GM20000 (cell line): ENCODE measurements at regions not wholly inside any gene's neighbourhood (a gene's known extent, or its start where the extent isn't known, plus 50 kb on each side); places are given as distances from the start of the nearest gene placed in this dataset.
"Not testable (repeated sequence)": the region's sequence is repeated elsewhere in the genome, so short reads cannot be mapped to it uniquely, and the experiment has no call there.

ENCODE experiments used
- DNase-seq: peaks from one replicate; pipeline ENCODE4 v3.0.0; 2012; ENCODE audit warnings: low spot score
- CTCF ChIP-seq: IDR thresholded peaks from 2 replicates; pipeline ENCODE4 v1.5.1; 2012; ENCODE audit warnings: mild to moderate bottlenecking, control low read depth; ENCODE audit errors: extremely low read depth, missing control alignments

DNA sequence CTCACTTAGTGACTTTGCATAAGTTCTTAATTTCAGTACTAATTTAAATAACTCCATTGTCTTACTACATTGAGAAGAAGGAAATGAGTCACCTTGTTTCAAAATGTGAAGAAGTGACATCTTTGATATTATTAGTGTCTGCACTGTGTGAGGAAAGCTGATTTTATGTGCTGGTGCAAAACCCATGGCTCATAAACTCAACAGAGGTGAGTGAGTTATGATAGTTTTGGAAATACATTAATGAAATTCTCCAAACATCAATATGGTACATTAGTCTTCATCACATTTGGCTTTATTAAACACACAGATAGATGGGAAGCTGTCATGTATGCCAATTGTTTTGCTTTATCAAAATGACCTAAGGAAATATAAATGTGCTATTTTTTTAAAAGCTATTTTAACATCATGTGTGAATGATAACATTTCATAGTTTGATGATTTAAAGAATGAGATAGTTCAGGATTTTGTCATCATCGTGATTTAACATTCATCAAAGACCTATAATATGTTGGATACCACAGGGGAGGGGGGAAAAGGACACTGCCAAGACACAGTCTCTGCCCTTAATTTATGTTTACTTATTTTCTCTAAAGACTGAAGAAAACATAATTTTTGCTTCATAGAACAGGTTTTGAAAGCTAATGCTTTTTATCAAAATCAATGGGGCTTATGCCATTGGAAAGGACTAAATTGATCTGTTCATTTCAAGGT, 902.3 kb upstream of the SLITRK1 start:
- DNase-seq: no peak
- no peak for TF ChIP-seq CTCF

GRCh38 chr13:84777316-84777715, 895.0 kb upstream of the SLITRK1 start:
- DNase-seq: no peak
- TF ChIP-seq CTCF: no peak

DNA sequence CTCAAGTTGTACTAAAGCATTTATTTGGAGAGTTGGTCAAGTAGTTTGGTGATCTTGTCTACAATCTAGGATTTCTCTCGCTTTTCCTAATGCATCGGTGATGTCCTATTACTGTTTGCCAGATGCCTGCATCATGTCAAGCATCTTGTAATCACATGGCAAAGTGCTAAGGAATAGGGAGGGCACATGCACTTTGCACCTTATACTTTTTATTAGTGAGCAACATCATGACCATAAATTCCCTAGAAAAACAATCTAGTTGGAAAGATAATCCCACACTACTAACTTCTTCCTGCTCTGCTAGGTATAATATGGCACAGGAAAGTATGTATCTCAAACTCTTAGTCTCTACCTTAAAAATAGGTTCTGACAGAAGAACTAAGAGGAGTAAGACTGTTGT, 894.3 kb upstream of the SLITRK1 start:
- TF ChIP-seq CTCF: no peak
- no peak for DNase-seq

- DNase-seq: not testable (repeated sequence)
These were observed 893.6 kb upstream of the SLITRK1 start for GRCh38 chr13:84775920-84776319.

- no peak for DNase-seq
- no peak for TF ChIP-seq CTCF
These were observed 891.8 kb upstream of the SLITRK1 start for GRCh38 chr13:84774111-84774510.

- no peak for DNase-seq
- no peak for TF ChIP-seq CTCF
These were observed 878.7 kb upstream of the SLITRK1 start for GRCh38 chr13:84760956-84761355.

DNA sequence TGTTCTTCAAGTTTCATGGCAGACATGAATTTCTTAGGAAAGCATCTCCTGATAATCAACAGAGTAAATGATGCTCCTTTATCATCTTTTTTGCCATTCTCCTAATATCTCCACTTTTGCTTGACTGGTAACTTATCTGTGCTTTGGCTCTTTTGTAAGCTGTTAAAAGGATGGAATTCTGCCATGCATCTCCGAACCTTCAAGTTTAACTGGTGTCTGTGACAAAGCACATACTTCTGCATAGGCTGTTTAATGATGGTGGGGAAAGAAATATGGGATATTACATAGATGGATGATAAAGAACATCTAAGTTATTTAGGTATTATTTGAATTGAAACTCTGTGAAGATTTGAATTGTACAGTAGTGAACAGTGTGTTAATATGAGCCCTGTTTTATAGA, 866.9 kb upstream of the SLITRK1 start:
- no peak for DNase-seq
- TF ChIP-seq CTCF: no peak

- no peak for DNase-seq
- no peak for TF ChIP-seq CTCF
These were observed 862.8 kb upstream of the SLITRK1 start for GRCh38 chr13:84745051-84745551.
